ENCODE measurements at regions not wholly inside any gene's neighbourhood (a gene's known extent, or its start where the extent isn't known, plus 50 kb on each side); places are given as distances from the start of the nearest gene placed in this dataset.

GRCh38 chr3:95721938-95722337 is 1092.5 kb upstream of the EPHA6 start:
- Histone ChIP-seq H4K20me1 (ENCODE audit: insufficient read depth, low read length) (no peaks in the 10 kb centered on the region), H3K27me3 (ENCODE audit: control insufficient read depth in 2 of 2, insufficient read depth in 2 of 2, low read length in 2 of 2) (no peaks in the 10 kb centered on the region), H3K79me2 (ENCODE audit: insufficient read depth, low read length) (no peaks in the 10 kb centered on the region), H3K27ac (ENCODE audit: low read depth in 1 of 2, low read length in 2 of 2) (no peak overlapping the region), H2AFZ (ENCODE audit: insufficient read depth, low read depth, low read length, poor library complexity, severe bottlenecking) (no peak overlapping the region), H3K36me3 (replicated peaks in 1 of 2; ENCODE audit: control insufficient read depth in 1 of 2, insufficient read depth in 2 of 2, low read length in 2 of 2) (no peaks in the 10 kb centered on the region), H3K4me1 (ENCODE audit: control insufficient read depth in 1 of 2, insufficient read depth in 2 of 2, low read length in 2 of 2) (no peaks in the 10 kb centered on the region), H3K9me3 (replicated peaks in 1 of 2; ENCODE audit: control insufficient read depth in 1 of 2, insufficient read depth in 1 of 2, low read length in 2 of 2) (no peaks in the 10 kb centered on the region), H3K9ac (ENCODE audit: insufficient read depth, low read length, poor library complexity, severe bottlenecking) (no peak overlapping the region), H3K4me3 (replicated peaks in 1 of 3; ENCODE audit: low read depth in 2 of 3, low read length in 3 of 3) (no peak overlapping the region), H3K4me2 (replicated peaks; ENCODE audit: extremely low read depth, low read length, poor library complexity, severe bottlenecking) (no peak overlapping the region)
- peaks cover 0 to 4% (median 2%) of the 10 kb centered on the region in 7 donors for H3K9me3 Mint-ChIP-seq
- H3K27ac Mint-ChIP-seq, result no peak overlapping the region
- peak in 1 of 3 donors; percentile 19 for DNase-seq
- no peaks in the 10 kb centered on the region for H3K27me3 Mint-ChIP-seq (ENCODE audit: low read depth in 3 of 3)
- TF ChIP-seq CTCF (IDR thresholded peaks at IDR 0.05), result no peak
- no CpG with 5 or more reads among the region's 2 CpGs for WGBS (ENCODE audit: insufficient coverage)
- H3K36me3 Mint-ChIP-seq, result no peaks in the 10 kb centered on the region
- no peak overlapping the region for H3K4me3 Mint-ChIP-seq
- no peaks in the 10 kb centered on the region for H3K4me1 Mint-ChIP-seq
- intact Hi-C loops (cut with micrococcal nuclease), result no loop called here

GRCh38 chr3:95725770-95726169 is 1088.6 kb upstream of the EPHA6 start:
- Histone ChIP-seq H3K9ac (ENCODE audit: insufficient read depth, low read length, poor library complexity, severe bottlenecking) (no peak overlapping the region), H3K9me3 (replicated peaks in 1 of 2; ENCODE audit: control insufficient read depth in 1 of 2, insufficient read depth in 1 of 2, low read length in 2 of 2) (no peaks in the 10 kb centered on the region), H3K4me3 (replicated peaks in 1 of 3; ENCODE audit: low read depth in 2 of 3, low read length in 3 of 3) (no peak overlapping the region), H3K4me1 (ENCODE audit: control insufficient read depth in 1 of 2, insufficient read depth in 2 of 2, low read length in 2 of 2) (no peaks in the 10 kb centered on the region), H3K36me3 (replicated peaks in 1 of 2; ENCODE audit: control insufficient read depth in 1 of 2, insufficient read depth in 2 of 2, low read length in 2 of 2) (no peaks in the 10 kb centered on the region), H4K20me1 (ENCODE audit: insufficient read depth, low read length) (no peaks in the 10 kb centered on the region), H3K27ac (ENCODE audit: low read depth in 1 of 2, low read length in 2 of 2) (no peak overlapping the region), H3K79me2 (ENCODE audit: insufficient read depth, low read length) (no peaks in the 10 kb centered on the region), H2AFZ (ENCODE audit: insufficient read depth, low read depth, low read length, poor library complexity, severe bottlenecking) (no peak overlapping the region), H3K4me2 (replicated peaks; ENCODE audit: extremely low read depth, low read length, poor library complexity, severe bottlenecking) (no peak overlapping the region), H3K27me3 (ENCODE audit: control insufficient read depth in 2 of 2, insufficient read depth in 2 of 2, low read length in 2 of 2) (no peaks in the 10 kb centered on the region)
- no peak for TF ChIP-seq CTCF (IDR thresholded peaks at IDR 0.05)
- no peak for DNase-seq
- no peaks in the 10 kb centered on the region for H3K27me3 Mint-ChIP-seq (ENCODE audit: low read depth in 3 of 3)
- H3K36me3 Mint-ChIP-seq, result no peaks in the 10 kb centered on the region
- H3K27ac Mint-ChIP-seq, result no peak overlapping the region
- H3K9me3 Mint-ChIP-seq, result peaks cover 0 to 5% (median under 1%) of the 10 kb centered on the region in 7 donors
- intact Hi-C loops (cut with micrococcal nuclease), result no loop called here
- no CpG with 5 or more reads among the region's 1 CpG for WGBS (ENCODE audit: insufficient coverage)
- no peak overlapping the region for H3K4me3 Mint-ChIP-seq
- H3K4me1 Mint-ChIP-seq, result no peaks in the 10 kb centered on the region

Measured in CD14-positive monocyte (primary cell).